Endothelial cell (in vitro differentiated cells): ENCODE measurements at regions not wholly inside any gene's neighbourhood (a gene's known extent, or its start where the extent isn't known, plus 50 kb on each side); places are given as distances from the start of the nearest gene placed in this dataset.
"Not testable (repeated sequence)": the region's sequence is repeated elsewhere in the genome, so short reads cannot be mapped to it uniquely, and the experiment has no call there.

ENCODE experiments used
- DNase-seq: peaks from one replicate; pipeline ENCODE4 v3.0.0; 2021; ENCODE audit warnings: low spot score
- H3K27ac Mint-ChIP-seq: one replicate; pipeline ENCODE4 v1.8.0; 2021; ENCODE audit warnings: mixed read lengths, inconsistent platforms; ENCODE audit not compliant: unreplicated experiment
- H3K27me3 Mint-ChIP-seq: one replicate; pipeline ENCODE4 v1.8.0; 2021; ENCODE audit warnings: mild to moderate bottlenecking, moderate library complexity, mixed read lengths, inconsistent platforms; ENCODE audit not compliant: unreplicated experiment
- H3K36me3 Mint-ChIP-seq: one replicate; pipeline ENCODE4 v1.8.0; 2021; ENCODE audit warnings: mild to moderate bottlenecking, low read depth, mixed read lengths, inconsistent platforms; ENCODE audit not compliant: unreplicated experiment
- H3K4me1 Mint-ChIP-seq: one replicate; pipeline ENCODE4 v1.8.0; 2021; ENCODE audit warnings: mild to moderate bottlenecking, mixed read lengths, inconsistent platforms; ENCODE audit not compliant: unreplicated experiment
- H3K4me3 Mint-ChIP-seq: one replicate; pipeline ENCODE4 v1.8.0; 2021; ENCODE audit warnings: mild to moderate bottlenecking, mixed read lengths, inconsistent platforms; ENCODE audit not compliant: unreplicated experiment
- H3K9me3 Mint-ChIP-seq: one replicate; pipeline ENCODE4 v1.8.0; 2021; ENCODE audit warnings: mixed read lengths, inconsistent platforms; ENCODE audit not compliant: unreplicated experiment
- CTCF ChIP-seq: fragments of 200-600 bp; sonication (generic); IDR thresholded peaks from one replicate; pipeline ENCODE4 v1.5.0; 2021; ENCODE audit warnings: antibody characterized with exemption; ENCODE audit not compliant: unreplicated experiment

- peaks cover 6% of the 10 kb centered on the region for H3K27me3 Mint-ChIP-seq
- DNase-seq = no peak
- peaks cover 16% of the 10 kb centered on the region for H3K9me3 Mint-ChIP-seq
Observed at GRCh38 chr4:186368281-186368680, 102.3 kb downstream of the F11 start.

GRCh38 chr4:186366326-186366725 is 100.3 kb downstream of the F11 start:
- H3K36me3 Mint-ChIP-seq = peaks cover 18% of the 10 kb centered on the region
- DNase-seq = no peak
- peaks cover 16% of the 10 kb centered on the region for H3K9me3 Mint-ChIP-seq
- H3K4me3 Mint-ChIP-seq = no peak overlapping the region
- H3K4me1 Mint-ChIP-seq = no peaks in the 10 kb centered on the region
- peaks cover 6% of the 10 kb centered on the region for H3K27me3 Mint-ChIP-seq
- H3K27ac Mint-ChIP-seq = no peak overlapping the region
- peak; percentile 31 for TF ChIP-seq CTCF

More at GRCh38 chr4:186368281-186368680, 102.3 kb downstream of the F11 start:
- H3K36me3 Mint-ChIP-seq = peaks cover 18% of the 10 kb centered on the region
- H3K4me3 Mint-ChIP-seq = no peak overlapping the region
- no peaks in the 10 kb centered on the region for H3K4me1 Mint-ChIP-seq
- no peak overlapping the region for H3K27ac Mint-ChIP-seq
- no peak for TF ChIP-seq CTCF

GRCh38 chr4:186363038-186363437 is 97.0 kb downstream of the F11 start:
- peaks cover 18% of the 10 kb centered on the region for H3K36me3 Mint-ChIP-seq
- H3K4me1 Mint-ChIP-seq, H3K27ac Mint-ChIP-seq, H3K4me3 Mint-ChIP-seq, DNase-seq, H3K27me3 Mint-ChIP-seq: not testable (repeated sequence)
- peaks cover 16% of the 10 kb centered on the region for H3K9me3 Mint-ChIP-seq

- H3K4me1 Mint-ChIP-seq = no peaks in the 10 kb centered on the region
- no peak overlapping the region for H3K27ac Mint-ChIP-seq
- DNase-seq = no peak
- no peak for TF ChIP-seq CTCF
- peaks cover 6% of the 10 kb centered on the region for H3K27me3 Mint-ChIP-seq
- no peak overlapping the region for H3K4me3 Mint-ChIP-seq
- H3K9me3 Mint-ChIP-seq = peaks cover 16% of the 10 kb centered on the region
- peaks cover 18% of the 10 kb centered on the region for H3K36me3 Mint-ChIP-seq
Observed at GRCh38 chr4:186360551-186360950, 94.6 kb downstream of the F11 start.

- Mint-ChIP-seq H3K27me3 (no peaks in the 10 kb centered on the region), H3K36me3 (no peaks in the 10 kb centered on the region), H3K27ac (no peak overlapping the region), H3K4me1 (no peaks in the 10 kb centered on the region), H3K9me3 (no peaks in the 10 kb centered on the region), H3K4me3 (no peak overlapping the region)
- no peak for DNase-seq
- TF ChIP-seq CTCF = no peak
Observed at GRCh38 chr4:186351668-186352194, 85.7 kb downstream of the F11 start.

- Mint-ChIP-seq H3K9me3 (no peaks in the 10 kb centered on the region), H3K36me3 (no peaks in the 10 kb centered on the region), H3K27ac (no peak overlapping the region), H3K27me3 (no peaks in the 10 kb centered on the region), H3K4me1 (peaks cover 4% of the 10 kb centered on the region), H3K4me3 (no peak overlapping the region)
- no peak for DNase-seq
- no peak for TF ChIP-seq CTCF
Observed at GRCh38 chr4:186348433-186348832, 82.4 kb downstream of the F11 start.
